CD4-positive, alpha-beta T cell (primary cell): ENCODE measurements at regions not wholly inside any gene's neighbourhood (a gene's known extent, or its start where the extent isn't known, plus 50 kb on each side); places are given as distances from the start of the nearest gene placed in this dataset.
A peak's percentile ranks its signal among the peaks of the same experiment; 100 is the strongest.

Experiments used
- ATAC-seq: fragments of 200-7000 bp; cut with Tn5 transposase; one replicate; pipeline ENCODE4 v1.10.0; 2022; ENCODE audit warnings: mild to moderate bottlenecking; ENCODE audit not compliant: poor library complexity
- CTCF ChIA-PET: fragments of 350-600 bp; sonication (Branson Sonifier 250); formaldehyde crosslinking; loops from one replicate; lab custom pipeline; 2021; ENCODE audit warnings: antibody characterized with exemption, inconsistent platforms; lab: Charles Lee
- POLR2A ChIA-PET: fragments of 350-600 bp; sonication (Branson Sonifier 250); formaldehyde crosslinking; loops from one replicate; lab custom pipeline; 2021; ENCODE audit warnings: antibody characterized with exemption, inconsistent platforms; lab: Charles Lee
- DNase-seq, 14 experiments: peaks; one replicate each; pipeline ENCODE4 v3.0.0-alpha.2; 2013 to 2020; ENCODE audit warnings: mixed read lengths in 2 of 14
- H3K27ac ChIP-seq, 2 donors: one replicate each; pipeline versions ENCODE4 v1.5.1 to v1.7.0; 2013; ENCODE audit warnings: low read length in 2 of 2, low read depth in 1 of 2, mild to moderate bottlenecking in 1 of 2
- H3K27me3 ChIP-seq, 2 experiments: 1 replicate in 1 of 2; 2 replicates in 1 of 2; pipeline versions ENCODE4 v1.6.1 to v1.7.0; 2013; ENCODE audit warnings: low read length in 2 of 2, control low read depth in 1 of 2, mild to moderate bottlenecking in 1 of 2, moderate library complexity in 1 of 2; ENCODE audit not compliant: insufficient read depth in 2 of 2, control insufficient read depth in 1 of 2
- H3K36me3 ChIP-seq: one replicate; pipeline ENCODE4 v1.6.1; 2013; ENCODE audit warnings: low read length, control low read depth; ENCODE audit not compliant: insufficient read depth
- H3K4me1 ChIP-seq: one replicate; pipeline ENCODE4 v1.6.1; 2013; ENCODE audit warnings: low read length, control low read depth; ENCODE audit not compliant: insufficient read depth
- H3K4me3 ChIP-seq: one replicate; pipeline ENCODE4 v1.5.1; 2013; ENCODE audit warnings: mild to moderate bottlenecking, low read length, moderate library complexity
- H3K9me3 ChIP-seq, 2 experiments: 1 replicate in 1 of 2; 2 replicates in 1 of 2; pipeline versions ENCODE4 v1.6.1 to v1.7.0; 2013; ENCODE audit warnings: low read length in 2 of 2, mild to moderate bottlenecking in 2 of 2, control low read depth in 1 of 2, moderate library complexity in 1 of 2; ENCODE audit not compliant: control insufficient read depth in 1 of 2, insufficient read depth in 1 of 2
- H3K27ac Mint-ChIP-seq: one replicate; pipeline ENCODE4 v1.8.0; 2020; ENCODE audit warnings: mixed read lengths
- H3K27me3 Mint-ChIP-seq: one replicate; pipeline ENCODE4 v1.8.0; 2021; ENCODE audit warnings: mixed read lengths
- H3K36me3 Mint-ChIP-seq: one replicate; pipeline ENCODE4 v1.8.0; 2021; ENCODE audit warnings: low read depth, mixed read lengths
- H3K4me1 Mint-ChIP-seq: one replicate; pipeline ENCODE4 v1.8.0; 2021; ENCODE audit warnings: low read depth, mixed read lengths
- H3K4me3 Mint-ChIP-seq: one replicate; pipeline ENCODE4 v1.8.0; 2020; ENCODE audit warnings: mild to moderate bottlenecking, mixed read lengths
- H3K9me3 Mint-ChIP-seq: one replicate; pipeline ENCODE4 v1.8.0; 2020; ENCODE audit warnings: mixed read lengths
- intact Hi-C, 2 experiments: fragments of 100-400 bp; cut with DNase I in 1 of 2; cut with micrococcal nuclease in 1 of 2; formaldehyde crosslinking; loops; one replicate each; pipeline versions ENCODE4 v1.15.1 to v1.9.0; 2023 to 2025; cut with DNase I, micrococcal nuclease
- TF ChIP-seq, protein P1 (sequence below): fragments of 200-600 bp; IDR thresholded peaks from one replicate; pipeline ENCODE4 v1.8.0; 2022; ENCODE audit warnings: antibody characterized with exemption, mild to moderate bottlenecking

GRCh38 chr13:80462037-80462436 lies 121.1 kb upstream of the SPRY2 start:
- H3K4me1 ChIP-seq: no peaks in the 10 kb centered on the region
- H3K4me3 ChIP-seq: no peak overlapping the region
- Mint-ChIP-seq H3K9me3 (no peaks in the 10 kb centered on the region), H3K27me3 (no peaks in the 10 kb centered on the region), H3K4me3 (no peak overlapping the region), H3K36me3 (no peaks in the 10 kb centered on the region), H3K4me1 (no peaks in the 10 kb centered on the region), H3K27ac (no peak overlapping the region)
- POLR2A ChIA-PET: no interaction called here
- intact Hi-C loops: no loop called here
- DNase-seq (no peak), ATAC-seq (no peak)
- H3K27me3 ChIP-seq: no peaks in the 10 kb centered on the region
- H3K36me3 ChIP-seq: no peaks in the 10 kb centered on the region
- CTCF ChIA-PET: no interaction called here
- H3K27ac ChIP-seq: no peak overlapping the region
- TF ChIP-seq, protein P1, sequence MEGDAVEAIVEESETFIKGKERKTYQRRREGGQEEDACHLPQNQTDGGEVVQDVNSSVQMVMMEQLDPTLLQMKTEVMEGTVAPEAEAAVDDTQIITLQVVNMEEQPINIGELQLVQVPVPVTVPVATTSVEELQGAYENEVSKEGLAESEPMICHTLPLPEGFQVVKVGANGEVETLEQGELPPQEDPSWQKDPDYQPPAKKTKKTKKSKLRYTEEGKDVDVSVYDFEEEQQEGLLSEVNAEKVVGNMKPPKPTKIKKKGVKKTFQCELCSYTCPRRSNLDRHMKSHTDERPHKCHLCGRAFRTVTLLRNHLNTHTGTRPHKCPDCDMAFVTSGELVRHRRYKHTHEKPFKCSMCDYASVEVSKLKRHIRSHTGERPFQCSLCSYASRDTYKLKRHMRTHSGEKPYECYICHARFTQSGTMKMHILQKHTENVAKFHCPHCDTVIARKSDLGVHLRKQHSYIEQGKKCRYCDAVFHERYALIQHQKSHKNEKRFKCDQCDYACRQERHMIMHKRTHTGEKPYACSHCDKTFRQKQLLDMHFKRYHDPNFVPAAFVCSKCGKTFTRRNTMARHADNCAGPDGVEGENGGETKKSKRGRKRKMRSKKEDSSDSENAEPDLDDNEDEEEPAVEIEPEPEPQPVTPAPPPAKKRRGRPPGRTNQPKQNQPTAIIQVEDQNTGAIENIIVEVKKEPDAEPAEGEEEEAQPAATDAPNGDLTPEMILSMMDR: no peak
- H3K9me3 ChIP-seq: no peaks in the 10 kb centered on the region

GRCh38 chr13:80458543-80458942 lies 117.6 kb upstream of the SPRY2 start:
- Histone ChIP-seq H3K27ac (no peak overlapping the region), H3K36me3 (no peaks in the 10 kb centered on the region), H3K4me1 (no peaks in the 10 kb centered on the region), H3K9me3 (no peaks in the 10 kb centered on the region), H3K4me3 (no peak overlapping the region), H3K27me3 (no peaks in the 10 kb centered on the region)
- Mint-ChIP-seq H3K27ac (no peak overlapping the region), H3K4me3 (no peak overlapping the region), H3K27me3 (no peaks in the 10 kb centered on the region), H3K36me3 (no peaks in the 10 kb centered on the region), H3K4me1 (peaks cover 4% of the 10 kb centered on the region), H3K9me3 (no peaks in the 10 kb centered on the region)
- CTCF ChIA-PET: no interaction called here
- DNase-seq (no peak), ATAC-seq (no peak)
- POLR2A ChIA-PET: no interaction called here
- intact Hi-C loops: no loop called here
- TF ChIP-seq, protein P1: no peak

GRCh38 chr13:80454245-80454644 lies 113.3 kb upstream of the SPRY2 start:
- H3K27ac ChIP-seq: no peak overlapping the region
- intact Hi-C loops: no loop called here
- Mint-ChIP-seq H3K36me3 (no peaks in the 10 kb centered on the region), H3K4me1 (peaks cover 4% of the 10 kb centered on the region), H3K9me3 (no peaks in the 10 kb centered on the region), H3K27me3 (peaks cover 8% of the 10 kb centered on the region), H3K4me3 (no peak overlapping the region), H3K27ac (no peak overlapping the region)
- peak in 3 of 14 experiments; percentile 23 to 38 (median 28) for DNase-seq
- no peak overlapping the region for H3K4me3 ChIP-seq
- H3K36me3 ChIP-seq: no peaks in the 10 kb centered on the region
- CTCF ChIA-PET: no interaction called here
- POLR2A ChIA-PET: no interaction called here
- H3K4me1 ChIP-seq: no peaks in the 10 kb centered on the region
- no peaks in the 10 kb centered on the region for H3K27me3 ChIP-seq
- H3K9me3 ChIP-seq: peaks cover 0 to 6% of the 10 kb centered on the region in 2 experiments
- TF ChIP-seq, protein P1: no peak
- peak; percentile 32 for ATAC-seq
